SK-N-SH treated with all-trans-retinoic acid at 6 μM for 48 hours (cell line): ENCODE measurements at regions not wholly inside any gene's neighbourhood (a gene's known extent, or its start where the extent isn't known, plus 50 kb on each side); places are given as distances from the start of the nearest gene placed in this dataset.

Experiments
- ATAC-seq: fragments of 200-7000 bp; cut with Tn5 transposase; 3 replicates; pipeline ENCODE4 v1.9.1; 2020; ENCODE audit warnings: mild to moderate bottlenecking, moderate library complexity
- ARNTL ChIP-seq: fragments of 450-650 bp; formaldehyde crosslinking; IDR thresholded peaks from 2 replicates; pipeline ENCODE4 v1.5.0; 2020; ENCODE audit warnings: low read depth, mild to moderate bottlenecking, moderate library complexity, borderline replicate concordance
- BACH2 ChIP-seq: fragments of 250-450 bp; sonication (Bioruptor Pico); IDR thresholded peaks from 2 replicates; pipeline ENCODE4 v1.9.0; 2021; ENCODE audit warnings: mild to moderate bottlenecking, borderline replicate concordance
- CSDC2 ChIP-seq: fragments of 250-450 bp; sonication (Bioruptor Pico); IDR thresholded peaks from 2 replicates; pipeline ENCODE4 v1.5.0; 2020; ENCODE audit warnings: mild to moderate bottlenecking, moderate library complexity
- CSRNP3 ChIP-seq: fragments of 250-450 bp; sonication (Bioruptor Pico); IDR thresholded peaks from 2 replicates; pipeline ENCODE4 v1.5.1; 2021; ENCODE audit warnings: mild to moderate bottlenecking, moderate library complexity
- ESRRG ChIP-seq: fragments of 250-450 bp; sonication (Bioruptor Pico); IDR thresholded peaks from 2 replicates; pipeline ENCODE4 v1.6.1; 2021; ENCODE audit warnings: mild to moderate bottlenecking
- GLIS3 ChIP-seq: fragments of 250-450 bp; sonication (Bioruptor Pico); IDR thresholded peaks from 2 replicates; pipeline ENCODE4 v1.5.0; 2020; ENCODE audit warnings: mild to moderate bottlenecking, moderate library complexity
- ISL1 ChIP-seq: fragments of 250-450 bp; sonication (Bioruptor Pico); IDR thresholded peaks from 2 replicates; pipeline ENCODE4 v2.1.2; 2022; ENCODE audit warnings: mild to moderate bottlenecking, moderate library complexity
- OSR1 ChIP-seq: fragments of 250-450 bp; sonication (Bioruptor Pico); IDR thresholded peaks from 2 replicates; pipeline ENCODE4 v1.8.0; 2022; ENCODE audit warnings: moderate library complexity, mild to moderate bottlenecking, inconsistent platforms
- PATZ1 ChIP-seq: fragments of 250-450 bp; sonication (Bioruptor Pico); IDR thresholded peaks from 2 replicates; pipeline ENCODE4 v1.8.0; 2020; ENCODE audit warnings: mild to moderate bottlenecking, moderate library complexity, borderline replicate concordance
- POU6F1 ChIP-seq: fragments of 250-450 bp; sonication (Bioruptor Pico); IDR thresholded peaks from 2 replicates; pipeline ENCODE4 v1.8.0; 2021; ENCODE audit warnings: low read depth, mild to moderate bottlenecking, moderate library complexity, borderline replicate concordance
- PPARA ChIP-seq: fragments of 250-450 bp; sonication (Bioruptor Pico); IDR thresholded peaks from 2 replicates; pipeline ENCODE4 v1.5.0; 2020; ENCODE audit warnings: mild to moderate bottlenecking, borderline replicate concordance
- RARB ChIP-seq: fragments of 250-450 bp; sonication (Bioruptor Pico); IDR thresholded peaks from 2 replicates; pipeline ENCODE4 v1.8.0; 2021; ENCODE audit warnings: mild to moderate bottlenecking, moderate library complexity
- SNAI2 ChIP-seq: fragments of 250-450 bp; sonication (Bioruptor Pico); IDR thresholded peaks from 2 replicates; pipeline ENCODE4 v1.5.0; 2020; ENCODE audit warnings: mild to moderate bottlenecking, moderate library complexity
- TCF4 ChIP-seq: fragments of 250-450 bp; sonication (Bioruptor Pico); IDR thresholded peaks from 2 replicates; pipeline ENCODE4 v1.8.0; 2021; ENCODE audit warnings: mild to moderate bottlenecking, moderate library complexity, borderline replicate concordance
- TOX ChIP-seq: fragments of 250-450 bp; sonication (Bioruptor Pico); IDR thresholded peaks from 2 replicates; pipeline ENCODE4 v1.8.0; 2021; ENCODE audit warnings: mild to moderate bottlenecking, moderate library complexity, borderline replicate concordance
- TSHZ2 ChIP-seq: fragments of 250-450 bp; sonication (Bioruptor Pico); IDR thresholded peaks from 2 replicates; pipeline ENCODE4 v1.5.0; 2020; ENCODE audit warnings: mild to moderate bottlenecking, moderate library complexity
- ZC3H10 ChIP-seq: fragments of 250-450 bp; sonication (Bioruptor Pico); IDR thresholded peaks from 2 replicates; pipeline ENCODE4 v1.5.1; 2021; ENCODE audit warnings: mild to moderate bottlenecking, moderate library complexity
- ZFP3 ChIP-seq: fragments of 250-450 bp; sonication (Bioruptor Pico); IDR thresholded peaks from 2 replicates; pipeline ENCODE4 v1.5.0; 2020; ENCODE audit warnings: mild to moderate bottlenecking, moderate library complexity
- ZFP30 ChIP-seq: fragments of 450-650 bp; formaldehyde crosslinking; IDR thresholded peaks from 2 replicates; pipeline ENCODE4 v1.5.0; 2022; ENCODE audit warnings: mild to moderate bottlenecking, moderate library complexity
- ZNF8 ChIP-seq: fragments of 450-650 bp; formaldehyde crosslinking; IDR thresholded peaks from 2 replicates; pipeline ENCODE4 v1.5.0; 2020; ENCODE audit warnings: mild to moderate bottlenecking, moderate library complexity

GRCh38 chr4:100898844-100899243, 381.0 kb upstream of the EMCN start:
- no peak for ATAC-seq
- TF ChIP-seq TSHZ2 (no peak), SNAI2 (CRISPR knock-in tag) (no peak), ZFP3 (CRISPR knock-in tag) (no peak), TCF4 (CRISPR knock-in tag) (no peak), ARNTL (CRISPR knock-in tag) (no peak), CSDC2 (CRISPR knock-in tag) (no peak), TOX (CRISPR knock-in tag) (no peak), ISL1 (CRISPR knock-in tag) (no peak), OSR1 (no peak), ESRRG (CRISPR knock-in tag) (no peak), RARB (CRISPR knock-in tag) (no peak), BACH2 (CRISPR knock-in tag) (no peak)
- TF ChIP-seq, all 23 proteins: peak for 0

GRCh38 chr4:100895556-100896197, 377.9 kb upstream of the EMCN start:
- ATAC-seq = peak; percentile 75
- no peak for TF ChIP-seq POU6F1 (CRISPR knock-in tag)
- TF ChIP-seq GLIS3 (CRISPR knock-in tag) = no peak
- no peak for TF ChIP-seq TOX (CRISPR knock-in tag)
- TF ChIP-seq ISL1 (CRISPR knock-in tag) = no peak
- no peak for TF ChIP-seq TSHZ2
- no peak for TF ChIP-seq ARNTL (CRISPR knock-in tag)
- TF ChIP-seq ZFP3 (CRISPR knock-in tag) = no peak
- TF ChIP-seq BACH2 (CRISPR knock-in tag) = no peak
- no peak for TF ChIP-seq ZFP30 (CRISPR knock-in tag)
- TF ChIP-seq RARB (CRISPR knock-in tag) = no peak
- TF ChIP-seq PPARA = no peak
- TF ChIP-seq OSR1 = no peak
- no peak for TF ChIP-seq ZC3H10 (CRISPR knock-in tag)
- no peak for TF ChIP-seq PATZ1
- TF ChIP-seq SNAI2 (CRISPR knock-in tag) = no peak
- TF ChIP-seq ZNF8 = no peak
- TF ChIP-seq CSDC2 (CRISPR knock-in tag) = no peak
- no peak for TF ChIP-seq TCF4 (CRISPR knock-in tag)
- TF ChIP-seq CSRNP3 (CRISPR knock-in tag) = no peak
